Lower lobe of right lung (tissue), 2 donors: ENCODE measurements at regions not wholly inside any gene's neighbourhood (a gene's known extent, or its start where the extent isn't known, plus 50 kb on each side); places are given as distances from the start of the nearest gene placed in this dataset.

Experiments used
- ATAC-seq, 2 donors: fragments of 200-7000 bp; cut with Tn5 transposase; one replicate each; pipeline ENCODE4 v1.9.1; 2020 to 2022; ENCODE audit warnings: mild to moderate bottlenecking in 2 of 2, moderate library complexity in 2 of 2
- DNase-seq: peaks from one replicate; pipeline ENCODE4 v3.0.0-alpha.2; 2020
- H3K27ac ChIP-seq: fragments of 200-600 bp; one replicate; pipeline ENCODE4 v1.8.0; 2022
- H3K27me3 ChIP-seq: fragments of 200-600 bp; one replicate; pipeline ENCODE4 v1.8.0; 2022; ENCODE audit warnings: low read depth
- H3K36me3 ChIP-seq: fragments of 200-600 bp; one replicate; pipeline ENCODE4 v1.8.0; 2022; ENCODE audit warnings: mild to moderate bottlenecking
- H3K4me1 ChIP-seq: fragments of 200-600 bp; one replicate; pipeline ENCODE4 v1.8.0; 2022
- H3K4me3 ChIP-seq: fragments of 200-600 bp; one replicate; pipeline ENCODE4 v1.8.0; 2022; ENCODE audit warnings: mild to moderate bottlenecking
- H3K9me3 ChIP-seq: fragments of 200-600 bp; one replicate; pipeline ENCODE4 v1.8.0; 2022
- intact Hi-C: fragments of 100-400 bp; cut with DNase I; formaldehyde crosslinking; loops from one replicate; pipeline ENCODE4 v1.11.0; 2022
- TF ChIP-seq, protein P1 (sequence below): fragments of 200-600 bp; IDR thresholded peaks from one replicate; pipeline ENCODE4 v1.8.0; 2022; ENCODE audit warnings: antibody characterized with exemption, mild to moderate bottlenecking
- donor health status: DM: no; HTN: yes; CAD: no; lungs with severe emphysema.

GRCh38 chr2:155815275-155815674 lies 517.2 kb downstream of the NR4A2 start:
- ATAC-seq (no peak), DNase-seq (no peak)
- Histone ChIP-seq H3K27me3 (no peaks in the 10 kb centered on the region), H3K4me1 (no peaks in the 10 kb centered on the region), H3K9me3 (no peaks in the 10 kb centered on the region), H3K4me3 (no peak overlapping the region), H3K36me3 (no peaks in the 10 kb centered on the region), H3K27ac (no peak overlapping the region)
- intact Hi-C loops = no loop called here
- TF ChIP-seq, protein P1, sequence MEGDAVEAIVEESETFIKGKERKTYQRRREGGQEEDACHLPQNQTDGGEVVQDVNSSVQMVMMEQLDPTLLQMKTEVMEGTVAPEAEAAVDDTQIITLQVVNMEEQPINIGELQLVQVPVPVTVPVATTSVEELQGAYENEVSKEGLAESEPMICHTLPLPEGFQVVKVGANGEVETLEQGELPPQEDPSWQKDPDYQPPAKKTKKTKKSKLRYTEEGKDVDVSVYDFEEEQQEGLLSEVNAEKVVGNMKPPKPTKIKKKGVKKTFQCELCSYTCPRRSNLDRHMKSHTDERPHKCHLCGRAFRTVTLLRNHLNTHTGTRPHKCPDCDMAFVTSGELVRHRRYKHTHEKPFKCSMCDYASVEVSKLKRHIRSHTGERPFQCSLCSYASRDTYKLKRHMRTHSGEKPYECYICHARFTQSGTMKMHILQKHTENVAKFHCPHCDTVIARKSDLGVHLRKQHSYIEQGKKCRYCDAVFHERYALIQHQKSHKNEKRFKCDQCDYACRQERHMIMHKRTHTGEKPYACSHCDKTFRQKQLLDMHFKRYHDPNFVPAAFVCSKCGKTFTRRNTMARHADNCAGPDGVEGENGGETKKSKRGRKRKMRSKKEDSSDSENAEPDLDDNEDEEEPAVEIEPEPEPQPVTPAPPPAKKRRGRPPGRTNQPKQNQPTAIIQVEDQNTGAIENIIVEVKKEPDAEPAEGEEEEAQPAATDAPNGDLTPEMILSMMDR = no peak

DNA sequence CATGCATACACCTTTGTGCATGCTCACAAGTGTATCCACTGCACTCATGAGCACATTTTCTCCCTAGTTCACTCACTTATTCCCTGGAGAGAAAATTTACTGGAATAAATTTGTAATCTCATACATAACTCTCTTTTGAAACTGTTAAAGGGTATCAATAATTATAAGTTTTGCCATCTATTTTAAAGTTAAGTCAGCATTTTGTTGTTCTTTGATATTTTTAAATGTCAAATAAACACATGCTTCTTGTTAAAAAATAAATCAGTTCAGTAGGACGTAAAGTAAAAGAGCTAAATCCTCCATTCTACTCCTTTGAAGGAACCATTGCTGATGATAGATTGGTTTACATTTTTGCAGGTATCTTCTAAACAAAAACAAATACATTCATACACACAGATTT lies 522.1 kb downstream of the NR4A2 start:
- H3K9me3 ChIP-seq = no peaks in the 10 kb centered on the region
- H3K27ac ChIP-seq = no peak overlapping the region
- intact Hi-C loops = no loop called here
- DNase-seq = no peak
- H3K4me1 ChIP-seq = no peaks in the 10 kb centered on the region
- H3K27me3 ChIP-seq = no peaks in the 10 kb centered on the region
- TF ChIP-seq, protein P1 = no peak
- no peak overlapping the region for H3K4me3 ChIP-seq
- H3K36me3 ChIP-seq = no peaks in the 10 kb centered on the region
- no peak for ATAC-seq

GRCh38 chr2:155802888-155803287 lies 529.6 kb downstream of the NR4A2 start:
- no peaks in the 10 kb centered on the region for H3K27me3 ChIP-seq
- DNase-seq (no peak), ATAC-seq (no peak)
- TF ChIP-seq, protein P1 = no peak
- H3K4me1 ChIP-seq = no peaks in the 10 kb centered on the region
- H3K9me3 ChIP-seq = no peaks in the 10 kb centered on the region
- intact Hi-C loops = no loop called here
- no peaks in the 10 kb centered on the region for H3K36me3 ChIP-seq
- no peak overlapping the region for H3K27ac ChIP-seq
- no peak overlapping the region for H3K4me3 ChIP-seq

GRCh38 chr2:155792666-155793065 lies 539.9 kb downstream of the NR4A2 start:
- ATAC-seq (no peak), DNase-seq (no peak)
- Histone ChIP-seq H3K27me3 (no peaks in the 10 kb centered on the region), H3K36me3 (no peaks in the 10 kb centered on the region), H3K9me3 (peaks cover 21% of the 10 kb centered on the region), H3K27ac (no peak overlapping the region), H3K4me3 (no peak overlapping the region), H3K4me1 (no peaks in the 10 kb centered on the region)
- intact Hi-C loops = no loop called here
- TF ChIP-seq, protein P1 = no peak

DNA sequence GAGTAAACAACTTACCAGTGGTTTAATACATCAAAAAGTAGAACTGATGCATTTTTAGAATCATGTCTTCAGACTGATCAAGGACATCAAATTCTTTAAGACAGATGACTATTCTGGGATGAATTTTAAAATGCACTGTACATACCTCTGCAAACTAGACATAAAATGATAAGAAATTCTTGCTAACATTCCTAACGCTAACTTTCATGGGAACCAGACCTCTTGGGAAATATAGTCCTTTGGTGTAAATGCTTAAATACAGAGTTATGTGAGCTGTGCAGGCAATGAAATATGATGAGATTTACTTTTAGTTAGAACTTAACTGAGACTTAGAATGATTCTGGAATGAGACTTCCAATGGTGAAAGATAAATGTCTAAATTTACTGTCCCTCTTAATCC lies 562.0 kb downstream of the NR4A2 start:
- DNase-seq = no peak
- intact Hi-C loops = no loop called here
- H3K36me3 ChIP-seq = no peaks in the 10 kb centered on the region
- TF ChIP-seq, protein P1 = no peak
- H3K9me3 ChIP-seq = no peaks in the 10 kb centered on the region
- H3K27ac ChIP-seq = no peak overlapping the region
- H3K4me1 ChIP-seq = no peaks in the 10 kb centered on the region
- no peak for ATAC-seq
- H3K27me3 ChIP-seq = no peaks in the 10 kb centered on the region
- no peak overlapping the region for H3K4me3 ChIP-seq
